ENCODE measurements at regions not wholly inside any gene's neighbourhood (a gene's known extent, or its start where the extent isn't known, plus 50 kb on each side); places are given as distances from the start of the nearest gene placed in this dataset.

- no peak for DNase-seq
- Histone ChIP-seq H3K27ac (ENCODE audit: low read length) (no peak overlapping the region), H3K4me1 (ENCODE audit: control insufficient read depth, insufficient read depth, low read length) (no peaks in the 10 kb centered on the region), H3K27me3 (ENCODE audit: control insufficient read depth, insufficient read depth) (no peaks in the 10 kb centered on the region), H3K9me3 (ENCODE audit: control insufficient read depth, low read length) (no peaks in the 10 kb centered on the region), H3K4me3 (ENCODE audit: low read length) (no peak overlapping the region)
- no peak for ATAC-seq
- WGBS: 45% methylated on average over 2 of the region's 2 CpGs
- intact Hi-C loops (cut with DNase I): no loop called here
These were observed 370.1 kb upstream of the TLE4 start for GRCh38 chr9:79201636-79202035.

DNA sequence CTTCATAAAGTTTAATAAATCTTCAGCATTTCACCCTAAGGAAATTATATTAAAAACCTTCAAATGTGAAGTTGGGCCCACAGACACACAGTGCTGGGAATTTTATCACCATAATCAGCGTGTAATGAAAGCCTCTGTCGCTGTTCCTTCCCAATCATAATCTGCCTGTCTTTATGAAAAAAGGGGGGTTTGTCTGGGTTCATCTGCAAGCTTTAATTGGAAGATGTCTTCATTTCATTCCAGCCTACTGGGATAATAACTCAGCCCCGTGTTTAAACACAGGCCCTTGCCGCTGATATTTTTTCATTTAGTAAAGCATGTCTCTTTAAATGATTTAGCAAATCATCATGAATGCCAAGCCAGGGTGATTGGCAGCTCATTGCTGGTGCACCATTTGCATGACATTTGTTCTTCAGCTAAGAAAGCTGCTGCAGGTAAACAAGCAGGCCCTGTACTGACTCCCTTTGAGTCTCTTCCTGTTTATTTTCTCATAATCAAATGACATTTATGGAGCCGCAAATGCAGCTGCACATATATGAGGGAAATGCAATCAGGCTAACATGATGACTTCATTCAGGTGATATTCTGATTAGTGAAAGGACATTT lies 362.9 kb upstream of the TLE4 start:
- H3K9me3 ChIP-seq (ENCODE audit: control insufficient read depth, low read length): no peaks in the 10 kb centered on the region
- no peak overlapping the region for H3K4me3 ChIP-seq (ENCODE audit: low read length)
- intact Hi-C loops (cut with DNase I): no loop called here
- H3K4me1 ChIP-seq (ENCODE audit: control insufficient read depth, insufficient read depth, low read length): no peaks in the 10 kb centered on the region
- no peaks in the 10 kb centered on the region for H3K27me3 ChIP-seq (ENCODE audit: control insufficient read depth, insufficient read depth)
- 65% methylated on average over 5 of the region's 5 CpGs for WGBS
- no peak for ATAC-seq
- H3K27ac ChIP-seq (ENCODE audit: low read length): no peak overlapping the region
- DNase-seq: no peak

DNA sequence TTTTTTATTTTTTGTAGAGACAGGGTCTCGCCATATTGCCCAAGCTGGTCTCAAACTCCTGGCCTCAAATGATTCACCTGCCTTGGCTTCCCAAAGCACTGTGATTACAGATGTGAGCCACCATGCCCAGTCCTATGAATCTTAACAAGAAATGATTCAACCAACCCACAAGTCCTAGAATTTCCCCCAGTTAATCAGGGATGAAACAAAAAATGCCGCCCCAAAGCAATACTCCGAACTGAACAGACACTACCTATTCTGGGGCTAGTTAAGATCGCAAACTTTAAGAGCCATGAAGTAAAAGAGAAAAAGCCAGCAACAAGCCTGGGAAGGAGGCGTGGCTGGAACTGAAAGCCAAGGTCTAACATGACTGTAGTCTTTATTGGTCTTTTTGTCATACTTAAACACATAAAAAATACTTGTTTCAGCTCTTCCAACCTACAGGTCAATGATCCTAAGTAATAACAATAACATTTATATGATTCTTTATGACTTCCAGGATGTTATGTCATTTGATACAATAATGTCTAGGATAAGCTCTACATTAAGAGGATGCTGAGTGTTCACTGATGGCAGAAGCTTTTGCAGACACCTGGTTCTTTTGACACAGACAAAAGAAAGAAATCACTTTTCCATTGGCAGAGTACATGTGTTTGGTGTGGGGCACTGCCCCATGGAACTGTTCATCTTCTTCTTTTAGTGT lies 361.1 kb upstream of the TLE4 start:
- WGBS: 87% methylated on average over 5 of the region's 5 CpGs
- Histone ChIP-seq H3K27ac (ENCODE audit: low read length) (no peak overlapping the region), H3K9me3 (ENCODE audit: control insufficient read depth, low read length) (no peaks in the 10 kb centered on the region), H3K4me3 (ENCODE audit: low read length) (no peak overlapping the region), H3K27me3 (ENCODE audit: control insufficient read depth, insufficient read depth) (no peaks in the 10 kb centered on the region), H3K4me1 (ENCODE audit: control insufficient read depth, insufficient read depth, low read length) (no peaks in the 10 kb centered on the region)
- no peak for DNase-seq
- intact Hi-C loops (cut with DNase I): no loop called here
- no peak for ATAC-seq

GRCh38 chr9:79213417-79214125 lies 358.2 kb upstream of the TLE4 start:
- Histone ChIP-seq H3K4me3 (ENCODE audit: low read length) (no peak overlapping the region), H3K9me3 (ENCODE audit: control insufficient read depth, low read length) (no peaks in the 10 kb centered on the region), H3K27me3 (ENCODE audit: control insufficient read depth, insufficient read depth) (no peaks in the 10 kb centered on the region), H3K4me1 (ENCODE audit: control insufficient read depth, insufficient read depth, low read length) (no peaks in the 10 kb centered on the region), H3K27ac (ENCODE audit: low read length) (no peak overlapping the region)
- ATAC-seq: no peak
- 84% methylated on average over 3 of the region's 3 CpGs for WGBS
- intact Hi-C loops (cut with DNase I): no loop called here
- DNase-seq: no peak

GRCh38 chr9:79215821-79216220 lies 355.9 kb upstream of the TLE4 start:
- WGBS: 39% methylated on average over 4 of the region's 4 CpGs
- intact Hi-C loops (cut with DNase I): no loop called here

GRCh38 chr9:79220251-79220650 lies 351.5 kb upstream of the TLE4 start:
- Histone ChIP-seq H3K4me1 (ENCODE audit: control insufficient read depth, insufficient read depth, low read length) (no peaks in the 10 kb centered on the region), H3K9me3 (ENCODE audit: control insufficient read depth, low read length) (no peaks in the 10 kb centered on the region), H3K27ac (ENCODE audit: low read length) (no peak overlapping the region), H3K27me3 (ENCODE audit: control insufficient read depth, insufficient read depth) (no peaks in the 10 kb centered on the region), H3K4me3 (ENCODE audit: low read length) (no peak overlapping the region)
- ATAC-seq: no peak
- no peak for DNase-seq
- WGBS: 89% methylated on average over 1 of the region's 1 CpG
- intact Hi-C loops (cut with DNase I): no loop called here

More at GRCh38 chr9:79215821-79216220, 355.9 kb upstream of the TLE4 start:
- DNase-seq (no peak), ATAC-seq (no peak)
- Histone ChIP-seq H3K9me3 (ENCODE audit: control insufficient read depth, low read length) (no peaks in the 10 kb centered on the region), H3K27ac (ENCODE audit: low read length) (no peak overlapping the region), H3K4me1 (ENCODE audit: control insufficient read depth, insufficient read depth, low read length) (no peaks in the 10 kb centered on the region), H3K27me3 (ENCODE audit: control insufficient read depth, insufficient read depth) (no peaks in the 10 kb centered on the region), H3K4me3 (ENCODE audit: low read length) (no peak overlapping the region)

GRCh38 chr9:79220666-79221065 lies 351.1 kb upstream of the TLE4 start:
- H3K9me3 ChIP-seq (ENCODE audit: control insufficient read depth, low read length): no peaks in the 10 kb centered on the region
- H3K4me3 ChIP-seq (ENCODE audit: low read length): no peak overlapping the region
- ATAC-seq: no peak
- no peaks in the 10 kb centered on the region for H3K27me3 ChIP-seq (ENCODE audit: control insufficient read depth, insufficient read depth)
- no peak for DNase-seq
- intact Hi-C loops (cut with DNase I): no loop called here
- WGBS: 74% methylated on average over 1 of the region's 1 CpG
- H3K4me1 ChIP-seq (ENCODE audit: control insufficient read depth, insufficient read depth, low read length): no peaks in the 10 kb centered on the region
- no peak overlapping the region for H3K27ac ChIP-seq (ENCODE audit: low read length)

DNA sequence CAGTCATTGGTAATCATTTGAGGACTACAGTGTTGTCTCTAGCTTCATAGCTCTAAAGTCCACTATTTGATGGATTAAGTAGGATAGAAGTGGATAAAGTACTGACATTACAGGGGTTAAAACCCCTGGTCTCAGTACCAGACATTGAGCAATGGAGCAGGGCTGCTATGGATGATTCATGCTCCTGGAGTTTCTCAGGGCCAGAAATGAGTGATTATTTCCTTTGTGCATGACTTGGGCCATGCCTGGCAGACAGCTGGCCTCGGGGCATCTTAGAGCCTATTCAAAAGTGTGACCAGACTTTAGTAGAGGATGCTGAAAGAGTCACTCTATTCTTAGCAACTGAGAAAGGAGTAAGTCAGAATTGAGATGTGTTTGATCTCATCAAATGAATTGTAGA lies 350.7 kb upstream of the TLE4 start:
- Histone ChIP-seq H3K27me3 (ENCODE audit: control insufficient read depth, insufficient read depth) (no peaks in the 10 kb centered on the region), H3K27ac (ENCODE audit: low read length) (no peak overlapping the region), H3K4me3 (ENCODE audit: low read length) (no peak overlapping the region), H3K9me3 (ENCODE audit: control insufficient read depth, low read length) (no peaks in the 10 kb centered on the region), H3K4me1 (ENCODE audit: control insufficient read depth, insufficient read depth, low read length) (no peaks in the 10 kb centered on the region)
- 56% methylated on average over 1 of the region's 1 CpG for WGBS
- ATAC-seq (no peak), DNase-seq (no peak)
- intact Hi-C loops (cut with DNase I): no loop called here

DNA sequence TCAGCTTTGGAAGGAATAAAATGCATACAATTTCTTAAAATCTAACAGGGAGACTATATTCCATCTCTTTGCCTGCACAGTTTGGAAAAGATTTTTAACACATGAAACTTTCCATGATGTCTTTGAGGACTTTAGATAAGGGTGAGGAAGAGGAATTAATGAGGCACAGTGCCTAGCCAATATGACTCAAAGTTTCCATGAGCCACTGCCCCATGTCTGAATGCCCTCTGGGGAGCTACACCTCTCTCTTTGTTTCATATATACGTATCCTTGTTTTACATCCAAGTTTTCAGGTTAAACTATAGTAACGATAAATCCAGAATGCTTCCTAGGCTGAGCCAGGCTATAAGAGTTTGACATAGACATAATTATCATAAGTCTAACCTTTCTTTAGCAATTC lies 349.3 kb upstream of the TLE4 start:
- H3K27me3 ChIP-seq (ENCODE audit: control insufficient read depth, insufficient read depth): no peaks in the 10 kb centered on the region
- no peak overlapping the region for H3K27ac ChIP-seq (ENCODE audit: low read length)
- H3K4me3 ChIP-seq (ENCODE audit: low read length): no peak overlapping the region
- no peaks in the 10 kb centered on the region for H3K9me3 ChIP-seq (ENCODE audit: control insufficient read depth, low read length)
- WGBS: 84% methylated on average over 2 of the region's 2 CpGs
- ATAC-seq: no peak
- no peaks in the 10 kb centered on the region for H3K4me1 ChIP-seq (ENCODE audit: control insufficient read depth, insufficient read depth, low read length)
- DNase-seq: no peak
- intact Hi-C loops (cut with DNase I): no loop called here

GRCh38 chr9:79224672-79225433 lies 346.9 kb upstream of the TLE4 start:
- H3K9me3 ChIP-seq (ENCODE audit: control insufficient read depth, low read length): no peaks in the 10 kb centered on the region
- H3K27me3 ChIP-seq (ENCODE audit: control insufficient read depth, insufficient read depth): no peaks in the 10 kb centered on the region
- no peak overlapping the region for H3K4me3 ChIP-seq (ENCODE audit: low read length)
- WGBS: 61% methylated on average over 3 of the region's 3 CpGs
- no peak overlapping the region for H3K27ac ChIP-seq (ENCODE audit: low read length)
- H3K4me1 ChIP-seq (ENCODE audit: control insufficient read depth, insufficient read depth, low read length): no peaks in the 10 kb centered on the region
- ATAC-seq: no peak
- intact Hi-C loops (cut with DNase I): no loop called here
- no peak for DNase-seq

DNA sequence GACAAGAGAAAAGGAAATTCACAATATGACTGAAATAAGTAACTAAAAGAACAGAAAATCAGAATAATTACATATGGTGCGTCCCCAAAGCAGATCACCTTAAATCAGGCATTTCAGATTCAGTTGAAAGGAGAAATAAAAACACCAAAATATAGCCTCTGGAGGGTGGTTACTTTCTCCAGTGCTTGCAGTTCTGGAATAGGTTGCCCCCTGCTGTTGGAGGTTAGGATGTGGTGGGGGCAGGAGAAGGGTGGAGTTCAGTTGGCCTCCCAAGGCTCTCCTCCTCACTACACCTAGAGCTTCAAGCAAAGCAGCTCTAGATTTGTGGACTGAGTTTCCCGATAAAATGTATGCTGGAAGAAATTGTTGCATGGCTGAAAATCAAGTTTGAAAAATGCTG lies 338.2 kb upstream of the TLE4 start:
- ATAC-seq (no peak), DNase-seq (no peak)
- WGBS: 91% methylated on average over 2 of the region's 2 CpGs
- intact Hi-C loops (cut with DNase I): no loop called here
- no peaks in the 10 kb centered on the region for H3K27me3 ChIP-seq (ENCODE audit: control insufficient read depth, insufficient read depth)
- no peak overlapping the region for H3K4me3 ChIP-seq (ENCODE audit: low read length)
- no peaks in the 10 kb centered on the region for H3K4me1 ChIP-seq (ENCODE audit: control insufficient read depth, insufficient read depth, low read length)
- H3K27ac ChIP-seq (ENCODE audit: low read length): no peak overlapping the region
- H3K9me3 ChIP-seq (ENCODE audit: control insufficient read depth, low read length): no peaks in the 10 kb centered on the region
